Epithelial cell of proximal tubule (primary cell): ENCODE measurements at regions not wholly inside any gene's neighbourhood (a gene's known extent, or its start where the extent isn't known, plus 50 kb on each side); places are given as distances from the start of the nearest gene placed in this dataset.
"Not testable (repeated sequence)": the region's sequence is repeated elsewhere in the genome, so short reads cannot be mapped to it uniquely, and the experiment has no call there.

Source experiments
- DNase-seq: peaks from one replicate; pipeline ENCODE4 v3.0.0-alpha.2; 2011; ENCODE audit warnings: low read depth
- H3K4me3 ChIP-seq: 2 replicates; pipeline ENCODE4 v1.5.1; 2011; ENCODE audit warnings: low read depth, mild to moderate bottlenecking, low read length
- CTCF ChIP-seq: conservative IDR thresholded peaks from 2 replicates; pipeline ENCODE4 v1.5.1; 2012; ENCODE audit warnings: low read depth, mild to moderate bottlenecking, low read length

GRCh38 chr20:53865901-53866793 is 204.2 kb downstream of the BCAS1 start:
- TF ChIP-seq CTCF, result no peak
- DNase-seq, result no peak
- H3K4me3 ChIP-seq, result peak overlapping the region; percentile 5

DNA sequence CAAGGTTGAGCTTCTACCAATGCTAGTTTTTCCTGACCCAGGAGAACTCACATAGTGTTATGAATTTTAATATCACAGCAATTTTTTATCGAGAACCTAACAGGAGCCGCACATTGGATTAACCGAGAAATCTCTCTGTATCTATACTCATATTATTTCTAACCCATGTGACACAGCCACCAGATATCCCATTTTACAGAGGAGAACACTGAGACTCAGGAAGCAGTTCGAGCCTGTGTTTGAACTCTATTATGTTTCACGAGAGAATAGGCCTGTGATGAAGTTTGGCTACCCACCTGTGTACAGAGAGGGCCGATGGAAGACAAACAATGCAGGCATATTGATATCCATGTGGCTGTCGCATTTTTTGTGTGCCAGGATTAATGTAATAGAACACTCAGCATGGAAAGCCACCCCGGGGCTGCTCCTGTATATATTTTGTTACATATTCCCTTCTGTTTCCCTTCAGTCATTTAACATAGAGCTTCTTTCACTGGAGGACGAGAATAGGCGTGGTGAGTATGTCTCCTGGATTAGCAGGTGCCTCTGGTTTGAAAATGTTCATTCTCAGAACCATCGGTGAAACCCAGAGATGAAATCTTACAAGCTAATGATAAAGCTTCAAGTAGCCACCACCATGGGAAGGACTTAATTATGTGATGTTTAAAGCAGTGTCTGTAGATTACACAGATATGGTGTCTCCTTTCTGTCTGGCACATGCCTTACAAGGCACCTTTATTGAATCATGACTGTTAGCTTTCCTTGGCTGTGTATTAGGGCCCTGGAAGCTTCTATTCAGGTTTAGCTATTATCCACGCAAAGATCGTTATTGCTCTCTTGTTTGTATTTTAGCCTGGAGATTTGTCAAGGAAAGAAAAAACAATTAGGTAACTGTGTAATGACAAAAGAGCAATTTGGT is 205.4 kb downstream of the BCAS1 start:
- not testable (repeated sequence) for DNase-seq

GRCh38 chr20:53863923-53864641 is 206.3 kb downstream of the BCAS1 start:
- not testable (repeated sequence) for H3K4me3 ChIP-seq, DNase-seq

More for the DNA sequence above, 205.4 kb downstream of the BCAS1 start:
- H3K4me3 ChIP-seq, result not testable (repeated sequence)

- H3K4me3 ChIP-seq, DNase-seq: not testable (repeated sequence)
Measured at GRCh38 chr20:53863535-53863922, 206.9 kb downstream of the BCAS1 start.

DNA sequence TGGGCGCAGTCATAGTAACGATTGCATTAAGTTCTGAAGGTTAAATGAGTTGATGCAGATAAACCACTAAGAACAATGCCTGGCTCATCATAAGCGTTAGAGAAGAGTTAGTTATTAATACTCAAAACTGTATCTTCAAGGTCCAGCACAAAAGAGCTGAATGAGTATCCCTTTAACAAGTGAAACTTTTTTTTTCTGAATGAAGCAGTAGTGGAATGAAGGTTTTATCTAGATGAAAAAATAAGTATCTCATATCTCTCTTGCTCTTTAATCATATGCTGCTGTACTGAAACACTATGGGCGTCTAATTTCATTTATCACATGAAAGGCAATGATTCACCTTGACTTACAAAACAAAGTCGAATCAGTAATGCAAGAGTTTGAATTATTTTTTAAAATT is 207.4 kb downstream of the BCAS1 start:
- DNase-seq, result not testable (repeated sequence)

DNA sequence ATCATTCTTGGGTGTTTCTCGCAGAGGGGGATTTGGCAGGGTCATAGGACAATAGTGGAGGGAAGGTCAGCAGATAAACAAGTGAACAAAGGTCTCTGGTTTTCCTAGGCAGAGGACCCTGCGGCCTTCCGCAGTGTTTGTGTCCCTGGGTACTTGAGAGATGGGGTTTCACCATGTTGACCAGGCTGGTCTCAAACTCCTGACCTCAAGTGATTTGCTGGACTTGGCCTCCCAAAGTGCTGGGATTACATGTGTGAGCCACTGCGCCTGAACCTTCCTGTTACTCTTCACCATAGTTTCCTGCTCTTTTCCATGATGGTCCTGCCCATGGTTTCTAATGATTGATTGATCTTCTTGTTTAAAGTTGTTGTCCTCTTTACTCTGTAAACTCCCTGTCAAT is 207.9 kb downstream of the BCAS1 start:
- not testable (repeated sequence) for DNase-seq, H3K4me3 ChIP-seq

More for the DNA sequence above, 207.4 kb downstream of the BCAS1 start:
- H3K4me3 ChIP-seq, result not testable (repeated sequence)

DNA sequence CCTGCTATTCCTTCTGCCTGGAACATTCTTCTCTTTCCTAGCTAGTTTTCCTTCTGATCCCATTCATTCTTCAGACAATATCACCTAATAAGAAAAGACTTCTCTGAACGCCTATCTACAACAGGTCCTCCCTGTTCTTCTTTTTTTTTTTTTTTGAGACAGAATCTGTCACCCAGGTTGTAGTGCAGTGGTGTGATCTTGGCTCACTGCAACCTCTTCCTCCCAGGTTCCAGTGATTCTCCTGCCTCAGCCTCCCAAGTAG is 208.3 kb downstream of the BCAS1 start:
- H3K4me3 ChIP-seq, DNase-seq: not testable (repeated sequence)

DNA sequence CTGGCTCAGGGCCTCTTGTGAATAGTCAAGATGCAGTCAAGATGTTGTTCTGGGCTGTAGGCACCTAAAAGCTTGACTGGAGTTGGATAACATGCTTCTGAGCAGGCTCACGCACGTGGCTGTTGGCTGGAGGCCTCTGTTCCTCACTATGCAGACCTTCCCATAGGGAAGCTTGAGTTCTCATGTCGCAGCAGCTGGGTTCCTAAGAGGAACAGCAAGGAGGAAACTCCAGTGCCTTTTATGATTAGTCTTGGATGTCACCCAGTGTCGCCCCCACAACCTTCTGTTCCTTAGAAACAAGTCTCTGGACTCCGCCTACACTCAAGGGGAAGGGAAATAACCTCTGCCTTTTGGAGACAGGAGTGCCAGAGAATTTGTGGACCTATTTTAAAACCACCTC is 210.7 kb downstream of the BCAS1 start:
- H3K4me3 ChIP-seq, result no peak overlapping the region
- no peak for DNase-seq
- no peak for TF ChIP-seq CTCF

- H3K4me3 ChIP-seq, DNase-seq: not testable (repeated sequence)
Measured at GRCh38 chr20:53859009-53859408, 211.4 kb downstream of the BCAS1 start.

GRCh38 chr20:53858516-53858915 is 211.9 kb downstream of the BCAS1 start:
- not testable (repeated sequence) for DNase-seq, H3K4me3 ChIP-seq

DNA sequence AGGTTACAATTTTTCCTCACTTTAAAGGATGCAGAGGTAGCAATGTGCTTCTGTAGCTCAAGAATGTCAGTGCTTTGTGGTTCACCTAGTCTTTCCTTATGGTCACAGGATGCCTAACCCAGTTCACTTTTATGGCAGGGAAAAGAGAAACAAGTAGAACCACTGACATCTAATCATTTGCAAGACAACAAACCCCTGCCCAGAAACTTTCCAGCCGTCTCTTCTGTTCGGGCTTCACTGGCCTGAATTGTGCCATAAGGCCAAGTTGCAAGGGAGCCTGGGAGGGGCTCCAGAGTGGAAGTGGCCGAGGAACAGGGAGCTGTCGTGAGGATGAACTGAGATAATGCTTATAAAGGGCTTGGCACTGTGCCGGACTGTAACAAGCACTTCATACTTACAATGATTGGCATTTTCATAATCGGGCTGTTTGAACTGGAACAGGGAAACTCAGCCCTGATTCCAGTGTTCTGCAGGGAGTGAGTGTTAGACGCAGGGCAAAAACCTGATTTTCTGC is 212.6 kb downstream of the BCAS1 start:
- H3K4me3 ChIP-seq, result no peak overlapping the region
- no peak for TF ChIP-seq CTCF
- DNase-seq, result no peak
